ENCODE measurements at regions not wholly inside any gene's neighbourhood (a gene's known extent, or its start where the extent isn't known, plus 50 kb on each side); places are given as distances from the start of the nearest gene placed in this dataset.

- intact Hi-C loops (cut with micrococcal nuclease; ENCODE audit: unreplicated experiment) = no loop called here
- in situ Hi-C loops (cut with HindIII; ENCODE audit: low pct_unique_long_range_greater_than_20kb, low sequenced_read_pairs) = no loop called here
- no peaks in the 10 kb centered on the region for H3K9me3 ChIP-seq (ENCODE audit: control insufficient read depth, insufficient read depth, low read depth, low read length)
- H3K36me3 ChIP-seq (ENCODE audit: control insufficient read depth, insufficient read depth, low read length) = no peaks in the 10 kb centered on the region
- 0 out of 2 replicates have a peak, but pooled peaks cover 2% of the 10 kb centered on the region for H3K27me3 ChIP-seq (ENCODE audit: control insufficient read depth, insufficient read depth, low read length)
- BruUV-seq (replicated peaks) = no TSS peak
- POLR2A ChIA-PET = no interaction called here
- CTCF ChIA-PET = no interaction called here
- no peak overlapping the region for H3K27ac ChIP-seq (ENCODE audit: low read length)
- H3K4me1 ChIP-seq (ENCODE audit: control insufficient read depth, insufficient read depth, low read length) = 0 out of 2 replicates have a peak, but pooled peaks cover 4% of the 10 kb centered on the region
- ATAC-seq (no peak), DNase-seq (ENCODE audit: low read depth, low spot score) (no peak)
- no peak for TF ChIP-seq POLR2AphosphoS5 (IDR thresholded peaks at IDR 0.05; ENCODE audit: low read depth, low read length)
- TF ChIP-seq CTCF (IDR thresholded peaks at IDR 0.05) = no peak
- TF ChIP-seq TCF7L2 (IDR thresholded peaks at IDR 0.05; ENCODE audit: low read depth, low read length) = no peak
- TF ChIP-seq SIN3A (IDR thresholded peaks at IDR 0.05; ENCODE audit: borderline replicate concordance, insufficient read depth, low read depth, low read length) = no peak
- no peak for TF ChIP-seq REST (IDR thresholded peaks at IDR 0.05; ENCODE audit: insufficient read depth in 1 of 2, low read depth in 2 of 2, low read length in 1 of 2)
- no peak overlapping the region for H3K4me3 ChIP-seq (ENCODE audit: low read depth in 2 of 2, low read length in 2 of 2)
Measured at GRCh38 chr6:27081931-27082330, 165.6 kb upstream of the PRSS16 start.

GRCh38 chr6:27088068-27088467 is 159.4 kb upstream of the PRSS16 start:
- TF ChIP-seq CTCF (IDR thresholded peaks at IDR 0.05) (no peak), SIN3A (IDR thresholded peaks at IDR 0.05; ENCODE audit: borderline replicate concordance, insufficient read depth, low read depth, low read length) (no peak)
- H3K27me3 ChIP-seq (ENCODE audit: control insufficient read depth, insufficient read depth, low read length) = 0 out of 2 replicates have a peak, but pooled peaks cover 2% of the 10 kb centered on the region
- ChIA-PET POLR2A (no interaction called here), CTCF (no interaction called here)
- H3K9me3 ChIP-seq (ENCODE audit: control insufficient read depth, insufficient read depth, low read depth, low read length) = no peaks in the 10 kb centered on the region
- no peak for DNase-seq (ENCODE audit: low read depth, low spot score)
- H3K4me3 ChIP-seq (ENCODE audit: low read depth in 2 of 2, low read length in 2 of 2) = no peak overlapping the region
- intact Hi-C loops (cut with micrococcal nuclease; ENCODE audit: unreplicated experiment) = no loop called here
- BruUV-seq (replicated peaks) = no TSS peak
- H3K27ac ChIP-seq (ENCODE audit: low read length) = no peak overlapping the region
- H3K4me1 ChIP-seq (ENCODE audit: control insufficient read depth, insufficient read depth, low read length) = peaks cover 7% of the 10 kb centered on the region
- no peaks in the 10 kb centered on the region for H3K36me3 ChIP-seq (ENCODE audit: control insufficient read depth, insufficient read depth, low read length)
- no peak for ATAC-seq
- in situ Hi-C loops (cut with HindIII; ENCODE audit: low pct_unique_long_range_greater_than_20kb, low sequenced_read_pairs) = no loop called here

Measured in Panc1 (cell line).